Endodermal cell (in vitro differentiated cells): ENCODE measurements at regions not wholly inside any gene's neighbourhood (a gene's known extent, or its start where the extent isn't known, plus 50 kb on each side); places are given as distances from the start of the nearest gene placed in this dataset.

ENCODE experiments used
- DNase-seq: peaks from one replicate; pipeline ENCODE4 v3.0.0-alpha.2; 2017
- H3K27ac ChIP-seq: 2 replicates; pipeline ENCODE4 v1.5.1; 2013; ENCODE audit warnings: mild to moderate bottlenecking, low read depth, low read length, moderate library complexity
- H3K27me3 ChIP-seq: 2 replicates; pipeline ENCODE4 v1.6.1; 2013; ENCODE audit warnings: mild to moderate bottlenecking, low read length, moderate library complexity; ENCODE audit not compliant: insufficient read depth, control insufficient read depth, poor library complexity, severe bottlenecking
- H3K36me3 ChIP-seq: 2 replicates; pipeline ENCODE4 v1.7.0; 2013; ENCODE audit warnings: mild to moderate bottlenecking, low read length, moderate library complexity; ENCODE audit not compliant: control insufficient read depth, insufficient read depth
- H3K4me1 ChIP-seq: one replicate; pipeline ENCODE4 v1.7.0; 2013; ENCODE audit warnings: low read length; ENCODE audit not compliant: control insufficient read depth, insufficient read depth
- H3K4me3 ChIP-seq: 2 replicates; pipeline ENCODE4 v1.5.1; 2013; ENCODE audit warnings: mild to moderate bottlenecking, low read length, moderate library complexity
- H3K9ac ChIP-seq: 2 replicates; pipeline ENCODE4 v1.6.1; 2013; ENCODE audit warnings: mild to moderate bottlenecking, low read length, moderate library complexity; ENCODE audit not compliant: poor library complexity, severe bottlenecking; ENCODE audit errors: extremely low read depth
- H3K9me3 ChIP-seq: 2 replicates; pipeline ENCODE4 v1.6.1; 2013; ENCODE audit warnings: mild to moderate bottlenecking, low read length, moderate library complexity; ENCODE audit not compliant: control insufficient read depth
- H3K27ac Mint-ChIP-seq: 2 replicates; pipeline ENCODE4 v1.8.0; 2020; ENCODE audit warnings: mixed read lengths
- H3K27me3 Mint-ChIP-seq: 2 replicates; pipeline ENCODE4 v1.8.0; 2021; ENCODE audit warnings: mild to moderate bottlenecking, mixed read lengths; ENCODE audit not compliant: insufficient read depth
- H3K36me3 Mint-ChIP-seq: 2 replicates; pipeline ENCODE4 v1.8.0; 2020; ENCODE audit warnings: low read depth, mixed read lengths
- H3K4me1 Mint-ChIP-seq: 2 replicates; pipeline ENCODE4 v1.8.0; 2020; ENCODE audit warnings: mixed read lengths
- H3K4me3 Mint-ChIP-seq: 2 replicates; pipeline ENCODE4 v1.8.0; 2020; ENCODE audit warnings: mild to moderate bottlenecking, moderate library complexity, mixed read lengths
- H3K9me3 Mint-ChIP-seq: 2 replicates; pipeline ENCODE4 v1.8.0; 2020; ENCODE audit warnings: mild to moderate bottlenecking, mixed read lengths
- WGBS, 2 experiments: methylation state at CpG; one replicate each; pipeline versions ENCODE4 v1.1.5 to v1.1.7; 2013; ENCODE audit warnings: missing lambda C conversion rate in 2 of 2, mixed read lengths in 1 of 2; ENCODE audit not compliant: insufficient coverage in 1 of 2, insufficient read length in 1 of 2; 5-methylcytosine and 5-hydroxymethylcytosine counted together
- TF ChIP-seq, protein P1 (sequence below): fragments of 200-600 bp; sonication (generic); conservative IDR thresholded peaks from 2 replicates; pipeline ENCODE4 v1.5.0; 2021; ENCODE audit warnings: antibody characterized with exemption, mild to moderate bottlenecking

DNA sequence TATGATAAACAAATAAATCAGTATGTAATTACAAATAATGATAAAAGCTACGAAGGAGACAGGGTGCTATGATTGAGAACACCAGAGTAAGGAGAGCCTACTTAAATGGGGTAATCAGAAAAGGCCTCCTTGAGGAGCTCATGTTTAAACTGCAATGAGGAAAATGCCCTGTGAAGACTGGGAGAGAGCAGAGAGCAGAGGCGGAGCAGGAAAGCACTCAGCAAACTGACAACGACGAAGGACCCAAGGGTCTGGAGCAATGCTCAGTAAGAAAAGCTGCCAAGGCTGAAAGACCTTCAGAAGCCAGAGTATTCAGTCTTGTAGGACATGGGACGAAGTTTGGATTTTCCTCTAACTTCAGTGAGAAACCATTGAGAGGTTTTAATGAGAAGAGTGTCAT, 114.2 kb upstream of the PLEKHA5 start:
- H3K9ac ChIP-seq = no peak overlapping the region
- no peaks in the 10 kb centered on the region for H3K36me3 Mint-ChIP-seq
- H3K27ac ChIP-seq = no peak overlapping the region
- DNase-seq = no peak
- H3K27me3 Mint-ChIP-seq = peaks cover 10% of the 10 kb centered on the region
- H3K4me1 Mint-ChIP-seq = peaks cover 15% of the 10 kb centered on the region
- no peaks in the 10 kb centered on the region for H3K9me3 ChIP-seq
- no peak overlapping the region for H3K4me3 Mint-ChIP-seq
- H3K4me1 ChIP-seq = peaks cover 7% of the 10 kb centered on the region
- H3K4me3 ChIP-seq = no peak overlapping the region
- WGBS, 2 experiments = 87 to 92% methylated on average over 5 of the region's 5 CpGs
- H3K9me3 Mint-ChIP-seq = no peaks in the 10 kb centered on the region
- H3K27ac Mint-ChIP-seq = no peak overlapping the region
- TF ChIP-seq, protein P1, sequence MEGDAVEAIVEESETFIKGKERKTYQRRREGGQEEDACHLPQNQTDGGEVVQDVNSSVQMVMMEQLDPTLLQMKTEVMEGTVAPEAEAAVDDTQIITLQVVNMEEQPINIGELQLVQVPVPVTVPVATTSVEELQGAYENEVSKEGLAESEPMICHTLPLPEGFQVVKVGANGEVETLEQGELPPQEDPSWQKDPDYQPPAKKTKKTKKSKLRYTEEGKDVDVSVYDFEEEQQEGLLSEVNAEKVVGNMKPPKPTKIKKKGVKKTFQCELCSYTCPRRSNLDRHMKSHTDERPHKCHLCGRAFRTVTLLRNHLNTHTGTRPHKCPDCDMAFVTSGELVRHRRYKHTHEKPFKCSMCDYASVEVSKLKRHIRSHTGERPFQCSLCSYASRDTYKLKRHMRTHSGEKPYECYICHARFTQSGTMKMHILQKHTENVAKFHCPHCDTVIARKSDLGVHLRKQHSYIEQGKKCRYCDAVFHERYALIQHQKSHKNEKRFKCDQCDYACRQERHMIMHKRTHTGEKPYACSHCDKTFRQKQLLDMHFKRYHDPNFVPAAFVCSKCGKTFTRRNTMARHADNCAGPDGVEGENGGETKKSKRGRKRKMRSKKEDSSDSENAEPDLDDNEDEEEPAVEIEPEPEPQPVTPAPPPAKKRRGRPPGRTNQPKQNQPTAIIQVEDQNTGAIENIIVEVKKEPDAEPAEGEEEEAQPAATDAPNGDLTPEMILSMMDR = no peak
- H3K27me3 ChIP-seq = no peaks in the 10 kb centered on the region
- H3K36me3 ChIP-seq = no peaks in the 10 kb centered on the region

DNA sequence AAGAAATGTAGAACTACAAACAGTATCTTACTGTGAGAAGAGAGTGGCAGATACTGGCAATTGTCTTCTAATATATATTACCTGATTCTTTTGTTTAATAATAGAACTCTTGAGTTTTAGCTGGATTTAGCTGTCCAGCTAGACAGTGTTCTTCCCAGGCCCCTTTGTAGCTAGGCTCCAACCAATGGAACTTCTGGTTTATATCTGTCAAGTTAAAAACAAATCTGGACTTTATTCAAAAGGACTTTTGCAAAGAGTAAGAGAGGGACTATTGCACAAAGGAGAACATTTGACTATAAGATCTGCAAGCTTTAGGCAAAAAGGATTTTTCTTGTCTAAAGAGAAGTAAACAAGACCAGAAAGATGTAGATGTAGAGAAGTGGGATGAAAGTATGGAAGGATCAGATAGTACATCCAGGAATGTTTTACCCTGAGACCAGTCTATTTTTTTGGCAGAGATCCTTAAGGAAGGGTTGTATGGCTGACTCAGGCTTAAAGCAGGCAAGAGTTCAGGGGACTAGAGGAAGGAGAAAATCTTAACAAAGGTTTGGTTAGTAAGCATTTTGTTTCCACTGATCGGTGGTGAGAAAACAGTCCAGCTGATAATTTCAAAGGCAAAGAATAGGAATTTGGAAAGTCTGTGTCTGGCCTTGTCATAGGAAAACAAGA, 111.1 kb upstream of the PLEKHA5 start:
- Histone ChIP-seq H3K27ac (no peak overlapping the region), H3K9ac (no peak overlapping the region)

GRCh38 chr12:19021240-19021639, 108.3 kb upstream of the PLEKHA5 start:
- no peak overlapping the region for H3K4me3 ChIP-seq
- H3K36me3 ChIP-seq = no peaks in the 10 kb centered on the region
- no peak overlapping the region for H3K27ac ChIP-seq
- whole genome bisulfite sequencing, 2 experiments = 87 to 95% methylated on average over 3 to 4 of the region's 4 CpGs
- peaks cover under 1% of the 10 kb centered on the region for H3K4me1 ChIP-seq
- H3K4me3 Mint-ChIP-seq = no peak overlapping the region
- H3K27ac Mint-ChIP-seq = no peak overlapping the region
- peaks cover 8% of the 10 kb centered on the region for H3K9me3 Mint-ChIP-seq
- H3K4me1 Mint-ChIP-seq = peaks cover 10% of the 10 kb centered on the region
- TF ChIP-seq, protein P1 = no peak
- H3K9ac ChIP-seq = no peak overlapping the region
- no peaks in the 10 kb centered on the region for H3K27me3 ChIP-seq
- H3K9me3 ChIP-seq = peaks cover 9% of the 10 kb centered on the region
- DNase-seq = no peak
- no peaks in the 10 kb centered on the region for H3K36me3 Mint-ChIP-seq
- no peaks in the 10 kb centered on the region for H3K27me3 Mint-ChIP-seq

More for the DNA sequence above, 111.1 kb upstream of the PLEKHA5 start:
- Histone ChIP-seq H3K36me3 (no peaks in the 10 kb centered on the region), H3K4me1 (peaks cover 6% of the 10 kb centered on the region), H3K9me3 (no peaks in the 10 kb centered on the region), H3K4me3 (no peak overlapping the region), H3K27me3 (no peaks in the 10 kb centered on the region)
- Mint-ChIP-seq H3K27ac (no peak overlapping the region), H3K9me3 (no peaks in the 10 kb centered on the region), H3K4me3 (no peak overlapping the region), H3K36me3 (no peaks in the 10 kb centered on the region), H3K27me3 (no peaks in the 10 kb centered on the region), H3K4me1 (peaks cover 16% of the 10 kb centered on the region)
- TF ChIP-seq, protein P1 = no peak
- WGBS, 2 experiments = 88 to 100% methylated on average over 1 of the region's 1 CpG
- no peak for DNase-seq
